OCI-LY1 (cell line): ENCODE measurements at regions not wholly inside any gene's neighbourhood (a gene's known extent, or its start where the extent isn't known, plus 50 kb on each side); places are given as distances from the start of the nearest gene placed in this dataset.

Experiments
- CTCF ChIP-seq: fragments of 200-600 bp; sonication (generic), shearing (Covaris generic); IDR thresholded peaks from 2 replicates; pipeline ENCODE4 v1.5.1; 2017; ENCODE audit warnings: mild to moderate bottlenecking, antibody characterized with exemption, low read length, moderate library complexity, mixed read lengths
- EZH2 ChIP-seq: fragments of 200-600 bp; sonication (generic), shearing (Covaris generic); IDR thresholded peaks from 2 replicates; pipeline ENCODE4 v1.8.0; 2017; ENCODE audit warnings: borderline replicate concordance, mixed run types, mild to moderate bottlenecking, antibody characterized with exemption, low read length, moderate library complexity, mixed read lengths

- TF ChIP-seq CTCF (no peak), EZH2 (no peak)
These were observed 69.8 kb downstream of the RIN2 start for GRCh38 chr20:19827818-19828217.
